Thyroid gland (tissue), 4 donors: ENCODE measurements at regions not wholly inside any gene's neighbourhood (a gene's known extent, or its start where the extent isn't known, plus 50 kb on each side); places are given as distances from the start of the nearest gene placed in this dataset.
A peak's percentile ranks its signal among the peaks of the same experiment; 100 is the strongest.

Experiments used
- DNase-seq, 2 donors: peaks; one replicate each; pipeline ENCODE4 v3.0.0-alpha.2; 2019
- H3K27ac ChIP-seq, 3 donors: fragments of 200-600 bp; sonication (generic); 1 replicate in 2 of 3; 2 replicates in 1 of 3; pipeline ENCODE4 v1.5.1; 2016 to 2019; ENCODE audit warnings: mild to moderate bottlenecking in 1 of 3, moderate library complexity in 1 of 3
- H3K27me3 ChIP-seq: fragments of 200-600 bp; sonication (generic); one replicate; pipeline ENCODE4 v1.5.1; 2019
- H3K36me3 ChIP-seq, 2 donors: fragments of 200-600 bp; sonication (generic); one replicate each; pipeline ENCODE4 v1.5.1; 2016 to 2019
- H3K4me1 ChIP-seq, 2 donors: fragments of 200-600 bp; sonication (generic); one replicate each; pipeline ENCODE4 v1.5.1; 2017 to 2019
- H3K4me3 ChIP-seq, 3 donors: fragments of 200-600 bp; sonication (generic); replicated peaks in 1 of 3; 1 replicate in 2 of 3; 2 replicates in 1 of 3; pipeline ENCODE4 v1.5.1; 2016; ENCODE audit warnings: mild to moderate bottlenecking in 1 of 3
- H3K9me3 ChIP-seq: fragments of 200-600 bp; sonication (generic); one replicate; pipeline ENCODE4 v1.5.1; 2017
- CTCF ChIP-seq, 6 experiments: fragments of 200-600 bp in 3 of 6; fragments of 450-650 bp in 3 of 6; sonication (generic) in 3 of 6; IDR thresholded peaks; one replicate each; pipeline ENCODE4 v1.5.1; 2016 to 2019; ENCODE audit warnings: antibody characterized with exemption in 6 of 6, mild to moderate bottlenecking in 2 of 6, inconsistent platforms in 1 of 6, moderate library complexity in 1 of 6
- POLR2A ChIP-seq, 2 donors: fragments of 450-650 bp; IDR thresholded peaks; one replicate each; pipeline ENCODE4 v1.6.1; 2017; ENCODE audit warnings: antibody characterized with exemption in 2 of 2, mild to moderate bottlenecking in 2 of 2, moderate library complexity in 1 of 2
- WGBS, 2 donors: methylation state at CpG; one replicate each; pipeline ENCODE4 v1.1.5; 2017; 5-methylcytosine and 5-hydroxymethylcytosine counted together
- intact Hi-C: fragments of 100-400 bp; cut with DNase I; formaldehyde crosslinking; loops from one replicate; pipeline ENCODE4 v1.15.1; 2023

- DNase-seq, result peak; percentile 35 to 41
- Histone ChIP-seq H3K4me1 (peaks cover 0 to 4% of the 10 kb centered on the region in 2 donors), H3K36me3 (no peaks in the 10 kb centered on the region), H3K27me3 (no peaks in the 10 kb centered on the region), H3K27ac (no peak overlapping the region), H3K9me3 (no peaks in the 10 kb centered on the region), H3K4me3 (no peak overlapping the region)
- intact Hi-C loops, result no loop called here
- no peak for TF ChIP-seq POLR2A (IDR thresholded peaks at IDR 0.05)
- no peak for TF ChIP-seq CTCF (IDR thresholded peaks at IDR 0.05)
- WGBS, 2 donors, result 26 to 29% methylated on average over 12 to 13 of the region's 13 CpGs
Measured at GRCh38 chr15:92322566-92323355, 70.9 kb upstream of the ST8SIA2 start.

- no peak overlapping the region for H3K27ac ChIP-seq
- WGBS, 2 donors, result 70 to 84% methylated on average over 3 of the region's 3 CpGs
- no peak for TF ChIP-seq CTCF (IDR thresholded peaks at IDR 0.05)
- TF ChIP-seq POLR2A (IDR thresholded peaks at IDR 0.05), result no peak
- DNase-seq, result no peak
- H3K4me1 ChIP-seq, result peaks cover 0 to 4% of the 10 kb centered on the region in 2 donors
- intact Hi-C loops, result no loop called here
- no peaks in the 10 kb centered on the region for H3K36me3 ChIP-seq
- no peak overlapping the region for H3K4me3 ChIP-seq
- no peaks in the 10 kb centered on the region for H3K27me3 ChIP-seq
- H3K9me3 ChIP-seq, result no peaks in the 10 kb centered on the region
Measured at GRCh38 chr15:92323525-92323924, 70.2 kb upstream of the ST8SIA2 start.

- 77 to 89% methylated on average over 8 of the region's 8 CpGs for WGBS, 2 donors
- H3K36me3 ChIP-seq, result no peaks in the 10 kb centered on the region
- H3K4me1 ChIP-seq, result peaks cover 0 to 4% of the 10 kb centered on the region in 2 donors
- H3K9me3 ChIP-seq, result no peaks in the 10 kb centered on the region
- no peak overlapping the region for H3K4me3 ChIP-seq
- no peaks in the 10 kb centered on the region for H3K27me3 ChIP-seq
- H3K27ac ChIP-seq, result no peak overlapping the region
- TF ChIP-seq CTCF (IDR thresholded peaks at IDR 0.05) (no peak), POLR2A (IDR thresholded peaks at IDR 0.05) (no peak)
- DNase-seq, result no peak
- intact Hi-C loops, result no loop called here
Measured at GRCh38 chr15:92324101-92324963, 69.3 kb upstream of the ST8SIA2 start.

- TF ChIP-seq POLR2A (IDR thresholded peaks at IDR 0.05) (no peak), CTCF (IDR thresholded peaks at IDR 0.05) (no peak)
- no peaks in the 10 kb centered on the region for H3K36me3 ChIP-seq
- H3K4me1 ChIP-seq, result peaks cover 0 to 4% of the 10 kb centered on the region in 2 donors
- DNase-seq, result no peak
- H3K9me3 ChIP-seq, result no peaks in the 10 kb centered on the region
- WGBS, 2 donors, result 42 to 54% methylated on average over 5 to 6 of the region's 6 CpGs
- H3K27me3 ChIP-seq, result no peaks in the 10 kb centered on the region
- H3K4me3 ChIP-seq, result no peak overlapping the region
- intact Hi-C loops, result no loop called here
- no peak overlapping the region for H3K27ac ChIP-seq
Measured at GRCh38 chr15:92326236-92326635, 67.4 kb upstream of the ST8SIA2 start.

GRCh38 chr15:92327033-92327432 lies 66.6 kb upstream of the ST8SIA2 start:
- Histone ChIP-seq H3K9me3 (no peaks in the 10 kb centered on the region), H3K4me1 (peaks cover 0 to 4% of the 10 kb centered on the region in 2 donors), H3K4me3 (no peak overlapping the region), H3K36me3 (no peaks in the 10 kb centered on the region), H3K27me3 (no peaks in the 10 kb centered on the region), H3K27ac (no peak overlapping the region)
- intact Hi-C loops, result no loop called here
- 83 to 84% methylated on average over 4 of the region's 4 CpGs for WGBS, 2 donors
- no peak for DNase-seq
- TF ChIP-seq CTCF (IDR thresholded peaks at IDR 0.05) (no peak), POLR2A (IDR thresholded peaks at IDR 0.05) (no peak)
